ENCODE measurements at regions not wholly inside any gene's neighbourhood (a gene's known extent, or its start where the extent isn't known, plus 50 kb on each side); places are given as distances from the start of the nearest gene placed in this dataset.

- in situ Hi-C loops (cut with HindIII; ENCODE audit: low pct_ligation_motif_present, low sequenced_read_pairs), result no loop called here
- Histone ChIP-seq H3K27me3 (replicated peaks) (no peaks in the 10 kb centered on the region), H3K36me3 (replicated peaks) (no peaks in the 10 kb centered on the region), H3K27ac (no peak overlapping the region), H3K4me3 (ENCODE audit: low read depth, low read length) (no peak overlapping the region)
- no peak for DNase-seq
- no peak for TF ChIP-seq CTCF (IDR thresholded peaks at IDR 0.05; ENCODE audit: low read depth, low read length, missing control alignments)
Observed at GRCh38 chr12:81958406-81958805, 199.3 kb upstream of the PPFIA2 start.

- H3K27me3 ChIP-seq (replicated peaks), result no peaks in the 10 kb centered on the region
- in situ Hi-C loops (cut with HindIII; ENCODE audit: low pct_ligation_motif_present, low sequenced_read_pairs), result no loop called here
- DNase-seq, result no peak
- H3K27ac ChIP-seq, result no peak overlapping the region
- H3K36me3 ChIP-seq (replicated peaks), result no peaks in the 10 kb centered on the region
- no peak overlapping the region for H3K4me3 ChIP-seq (ENCODE audit: low read depth, low read length)
- TF ChIP-seq CTCF (IDR thresholded peaks at IDR 0.05; ENCODE audit: low read depth, low read length, missing control alignments), result no peak
Observed at GRCh38 chr12:81957631-81958030, 198.5 kb upstream of the PPFIA2 start.

GRCh38 chr12:81956468-81956860, 197.3 kb upstream of the PPFIA2 start:
- DNase-seq, result no peak

GRCh38 chr12:81953541-81953940, 194.4 kb upstream of the PPFIA2 start:
- DNase-seq, result no peak
- no peaks in the 10 kb centered on the region for H3K27me3 ChIP-seq (replicated peaks)
- H3K27ac ChIP-seq, result no peak overlapping the region
- in situ Hi-C loops (cut with HindIII; ENCODE audit: low pct_ligation_motif_present, low sequenced_read_pairs), result no loop called here
- no peaks in the 10 kb centered on the region for H3K36me3 ChIP-seq (replicated peaks)
- no peak for TF ChIP-seq CTCF (IDR thresholded peaks at IDR 0.05; ENCODE audit: low read depth, low read length, missing control alignments)
- H3K4me3 ChIP-seq (ENCODE audit: low read depth, low read length), result no peak overlapping the region

More at GRCh38 chr12:81956468-81956860, 197.3 kb upstream of the PPFIA2 start:
- TF ChIP-seq CTCF (IDR thresholded peaks at IDR 0.05; ENCODE audit: low read depth, low read length, missing control alignments), result no peak
- Histone ChIP-seq H3K27me3 (replicated peaks) (no peaks in the 10 kb centered on the region), H3K4me3 (ENCODE audit: low read depth, low read length) (no peak overlapping the region), H3K36me3 (replicated peaks) (no peaks in the 10 kb centered on the region), H3K27ac (no peak overlapping the region)
- in situ Hi-C loops (cut with HindIII; ENCODE audit: low pct_ligation_motif_present, low sequenced_read_pairs), result no loop called here

GRCh38 chr12:81950871-81951270, 191.7 kb upstream of the PPFIA2 start:
- no peaks in the 10 kb centered on the region for H3K27me3 ChIP-seq (replicated peaks)
- no peak for TF ChIP-seq CTCF (IDR thresholded peaks at IDR 0.05; ENCODE audit: low read depth, low read length, missing control alignments)
- no peak for DNase-seq
- H3K4me3 ChIP-seq (ENCODE audit: low read depth, low read length), result no peak overlapping the region
- H3K36me3 ChIP-seq (replicated peaks), result no peaks in the 10 kb centered on the region
- no peak overlapping the region for H3K27ac ChIP-seq
- in situ Hi-C loops (cut with HindIII; ENCODE audit: low pct_ligation_motif_present, low sequenced_read_pairs), result no loop called here

- no peak for DNase-seq
- Histone ChIP-seq H3K27ac (no peak overlapping the region), H3K27me3 (replicated peaks) (no peaks in the 10 kb centered on the region), H3K36me3 (replicated peaks) (no peaks in the 10 kb centered on the region), H3K4me3 (ENCODE audit: low read depth, low read length) (no peak overlapping the region)
- in situ Hi-C loops (cut with HindIII; ENCODE audit: low pct_ligation_motif_present, low sequenced_read_pairs), result no loop called here
- TF ChIP-seq CTCF (IDR thresholded peaks at IDR 0.05; ENCODE audit: low read depth, low read length, missing control alignments), result no peak
Observed at GRCh38 chr12:81949841-81950308, 190.7 kb upstream of the PPFIA2 start.
